Endothelial cell (in vitro differentiated cells): ENCODE measurements at regions not wholly inside any gene's neighbourhood (a gene's known extent, or its start where the extent isn't known, plus 50 kb on each side); places are given as distances from the start of the nearest gene placed in this dataset.
A peak's percentile ranks its signal among the peaks of the same experiment; 100 is the strongest.

Experiments used
- DNase-seq: peaks from one replicate; pipeline ENCODE4 v3.0.0; 2021; ENCODE audit warnings: low spot score
- H3K27ac Mint-ChIP-seq: one replicate; pipeline ENCODE4 v1.8.0; 2021; ENCODE audit warnings: mixed read lengths, inconsistent platforms; ENCODE audit not compliant: unreplicated experiment
- H3K27me3 Mint-ChIP-seq: one replicate; pipeline ENCODE4 v1.8.0; 2021; ENCODE audit warnings: mild to moderate bottlenecking, moderate library complexity, mixed read lengths, inconsistent platforms; ENCODE audit not compliant: unreplicated experiment
- H3K36me3 Mint-ChIP-seq: one replicate; pipeline ENCODE4 v1.8.0; 2021; ENCODE audit warnings: mild to moderate bottlenecking, low read depth, mixed read lengths, inconsistent platforms; ENCODE audit not compliant: unreplicated experiment
- H3K4me1 Mint-ChIP-seq: one replicate; pipeline ENCODE4 v1.8.0; 2021; ENCODE audit warnings: mild to moderate bottlenecking, mixed read lengths, inconsistent platforms; ENCODE audit not compliant: unreplicated experiment
- H3K4me3 Mint-ChIP-seq: one replicate; pipeline ENCODE4 v1.8.0; 2021; ENCODE audit warnings: mild to moderate bottlenecking, mixed read lengths, inconsistent platforms; ENCODE audit not compliant: unreplicated experiment
- H3K9me3 Mint-ChIP-seq: one replicate; pipeline ENCODE4 v1.8.0; 2021; ENCODE audit warnings: mixed read lengths, inconsistent platforms; ENCODE audit not compliant: unreplicated experiment
- CTCF ChIP-seq: fragments of 200-600 bp; sonication (generic); IDR thresholded peaks from one replicate; pipeline ENCODE4 v1.5.0; 2021; ENCODE audit warnings: antibody characterized with exemption; ENCODE audit not compliant: unreplicated experiment

GRCh38 chr6:169335301-169335700, 81.7 kb upstream of the THBS2 start:
- no peak for TF ChIP-seq CTCF
- Mint-ChIP-seq H3K36me3 (no peaks in the 10 kb centered on the region), H3K27me3 (no peaks in the 10 kb centered on the region), H3K27ac (no peak overlapping the region), H3K4me1 (no peaks in the 10 kb centered on the region), H3K4me3 (no peak overlapping the region), H3K9me3 (no peaks in the 10 kb centered on the region)
- no peak for DNase-seq

GRCh38 chr6:169332250-169332649, 78.6 kb upstream of the THBS2 start:
- Mint-ChIP-seq H3K36me3 (no peaks in the 10 kb centered on the region), H3K4me3 (no peak overlapping the region), H3K27ac (no peak overlapping the region), H3K4me1 (no peaks in the 10 kb centered on the region), H3K9me3 (no peaks in the 10 kb centered on the region), H3K27me3 (no peaks in the 10 kb centered on the region)
- no peak for TF ChIP-seq CTCF
- no peak for DNase-seq

- Mint-ChIP-seq H3K27me3 (peaks cover 3% of the 10 kb centered on the region), H3K36me3 (no peaks in the 10 kb centered on the region), H3K4me1 (peaks cover 9% of the 10 kb centered on the region), H3K27ac (no peak overlapping the region), H3K9me3 (no peaks in the 10 kb centered on the region), H3K4me3 (no peak overlapping the region)
- no peak for DNase-seq
- TF ChIP-seq CTCF = no peak
These were observed 74.6 kb upstream of the THBS2 start for GRCh38 chr6:169328112-169328801.

GRCh38 chr6:169326067-169326799, 72.6 kb upstream of the THBS2 start:
- H3K27me3 Mint-ChIP-seq = peaks cover 5% of the 10 kb centered on the region
- TF ChIP-seq CTCF = no peak
- no peak overlapping the region for H3K27ac Mint-ChIP-seq
- H3K4me1 Mint-ChIP-seq = peaks cover 9% of the 10 kb centered on the region
- H3K4me3 Mint-ChIP-seq = no peak overlapping the region
- no peaks in the 10 kb centered on the region for H3K36me3 Mint-ChIP-seq
- peak; percentile 57 for DNase-seq
- no peaks in the 10 kb centered on the region for H3K9me3 Mint-ChIP-seq
